A549 (cell line): ENCODE measurements at regions not wholly inside any gene's neighbourhood (a gene's known extent, or its start where the extent isn't known, plus 50 kb on each side); places are given as distances from the start of the nearest gene placed in this dataset.

Experiments used
- ATAC-seq, 2 experiments: fragments of 200-7000 bp in 1 of 2; fragments of >200 bp in 1 of 2; cut with Nextera tagmentation in 1 of 2; cut with Tn5 transposase in 1 of 2; 3 replicates each; pipeline versions ENCODE4 v1.8.0 to v1.9.1; 2018 to 2020; ENCODE audit warnings: mild to moderate bottlenecking in 1 of 2, moderate library complexity in 1 of 2
- CTCF ChIA-PET: fragments of 300-600 bp; sonication (Branson Sonifier 250); formaldehyde crosslinking; extraction: SDS; loops from one replicate; lab custom pipeline; 2021; ENCODE audit warnings: antibody characterized with exemption, inconsistent platforms; lab: Yijun Ruan, JAX
- POLR2A ChIA-PET: fragments of 350-600 bp; formaldehyde crosslinking; extraction: SDS; loops from one replicate; lab custom pipeline; 2021; ENCODE audit warnings: antibody characterized with exemption, inconsistent platforms; lab: Yijun Ruan, JAX
- DNase-seq, 2 experiments: peaks; one replicate each; pipeline versions ENCODE4 v3.0.0 to v3.0.0-alpha.2; 2011 to 2016; ENCODE audit warnings: low read depth in 1 of 2, low spot score in 1 of 2
- FAIRE-seq: peaks from 2 replicates; lab custom pipeline; 2011; peaks lifted over from hg19 to GRCh38; lab: Jason Lieb, UNC
- H3K27ac ChIP-seq, 2 experiments: fragments of >200 bp; sonication (Bioruptor Twin); formaldehyde crosslinking; 3 replicates each; pipeline ENCODE4 v1.5.1; 2016 to 2017
- H3K4me1 ChIP-seq: fragments of >200 bp; sonication (Bioruptor Twin); formaldehyde crosslinking; 3 replicates; pipeline ENCODE4 v1.6.1; 2016
- H3K4me2 ChIP-seq: fragments of >200 bp; sonication (Bioruptor Twin); formaldehyde crosslinking; 3 replicates; pipeline ENCODE4 v1.6.1; 2016
- H3K4me3 ChIP-seq: fragments of >200 bp; sonication (Bioruptor Twin); formaldehyde crosslinking; 3 replicates; pipeline ENCODE4 v1.5.1; 2016
- H3K9me3 ChIP-seq: fragments of >200 bp; sonication (Bioruptor Twin); formaldehyde crosslinking; 3 replicates; pipeline ENCODE4 v1.6.1; 2016
- ATOH8 ChIP-seq: fragments of 250-450 bp; sonication (Bioruptor Pico); IDR thresholded peaks from 2 replicates; pipeline ENCODE4 v1.5.0; 2020; ENCODE audit warnings: low read depth, mild to moderate bottlenecking, moderate library complexity
- CTCF ChIP-seq: fragments of >200 bp; sonication (Bioruptor Twin); formaldehyde crosslinking; IDR thresholded peaks from 3 replicates; pipeline ENCODE4 v1.5.1; 2016
- JUN ChIP-seq, 2 experiments: fragments of >200 bp; sonication (Bioruptor Twin); formaldehyde crosslinking; IDR thresholded peaks; 2 replicates in 1 of 2; 3 replicates in 1 of 2; pipeline ENCODE4 v1.6.1; 2016 to 2017
- KDM1A ChIP-seq: fragments of 200-600 bp; sonication (generic); IDR thresholded peaks from 2 replicates; pipeline ENCODE4 v1.6.1; 2016; ENCODE audit warnings: low read depth, mild to moderate bottlenecking
- MAFK ChIP-seq: fragments of 450-650 bp; IDR thresholded peaks from 2 replicates; pipeline ENCODE4 v1.6.1; 2014; ENCODE audit not compliant: partially characterized antibody
- MAX ChIP-seq: IDR thresholded peaks from 2 replicates; pipeline ENCODE4 v1.6.1; 2012
- MAZ ChIP-seq: fragments of 150-350 bp; IDR thresholded peaks from 2 replicates; pipeline ENCODE4 v1.6.1; 2014; ENCODE audit warnings: antibody characterized with exemption, low read depth, low read length, borderline replicate concordance
- POLR2A ChIP-seq: IDR thresholded peaks from 2 replicates; pipeline ENCODE4 v1.6.1; 2012; ENCODE audit warnings: mild to moderate bottlenecking, low read length
- RCOR1 ChIP-seq: fragments of 150-350 bp; IDR thresholded peaks from 2 replicates; pipeline ENCODE4 v1.6.1; 2014; ENCODE audit warnings: antibody characterized with exemption, low read length, low read depth
- SMC3 ChIP-seq: fragments of >200 bp; sonication (Bioruptor Twin); formaldehyde crosslinking; IDR thresholded peaks from 3 replicates; pipeline ENCODE4 v1.6.1; 2018; ENCODE audit warnings: inconsistent platforms
- TFCP2L1 ChIP-seq: fragments of 250-450 bp; sonication (Bioruptor Pico); IDR thresholded peaks from 2 replicates; pipeline ENCODE4 v1.5.0; 2021; ENCODE audit warnings: mild to moderate bottlenecking
- TP53 ChIP-seq: fragments of 250-450 bp; sonication (Bioruptor Pico); IDR thresholded peaks from 2 replicates; pipeline ENCODE4 v1.5.0; 2021; ENCODE audit warnings: mild to moderate bottlenecking, moderate library complexity
- WGBS: methylation state at CpG from one replicate; pipeline ENCODE4 v1.1.6; 2017; ENCODE audit errors: missing lambda C conversion rate; 5-methylcytosine and 5-hydroxymethylcytosine counted together
- TF ChIP-seq, protein P1 (sequence below): fragments of 150-350 bp; IDR thresholded peaks from 2 replicates; pipeline ENCODE4 v1.6.1; 2014; ENCODE audit warnings: low read depth, mild to moderate bottlenecking, low read length

GRCh38 chr4:81919223-81919622 lies 447.5 kb upstream of the RASGEF1B start:
- TF ChIP-seq, protein P1, sequence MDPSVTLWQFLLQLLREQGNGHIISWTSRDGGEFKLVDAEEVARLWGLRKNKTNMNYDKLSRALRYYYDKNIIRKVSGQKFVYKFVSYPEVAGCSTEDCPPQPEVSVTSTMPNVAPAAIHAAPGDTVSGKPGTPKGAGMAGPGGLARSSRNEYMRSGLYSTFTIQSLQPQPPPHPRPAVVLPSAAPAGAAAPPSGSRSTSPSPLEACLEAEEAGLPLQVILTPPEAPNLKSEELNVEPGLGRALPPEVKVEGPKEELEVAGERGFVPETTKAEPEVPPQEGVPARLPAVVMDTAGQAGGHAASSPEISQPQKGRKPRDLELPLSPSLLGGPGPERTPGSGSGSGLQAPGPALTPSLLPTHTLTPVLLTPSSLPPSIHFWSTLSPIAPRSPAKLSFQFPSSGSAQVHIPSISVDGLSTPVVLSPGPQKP = no peak
- no peak for TF ChIP-seq TP53 (CRISPR knock-in tag)
- no peak for TF ChIP-seq SMC3
- no peak for TF ChIP-seq ATOH8
- no peak for TF ChIP-seq CTCF
- TF ChIP-seq KDM1A = no peak
- H3K27ac ChIP-seq = no peak overlapping the region
- POLR2A ChIA-PET = interaction anchor here (0.7 kb wide), 1 partner anchor 341 kb away, joined by 3 read pairs; no protein-coding TSS in a partner anchor
- H3K9me3 ChIP-seq = no peaks in the 10 kb centered on the region
- DNase-seq = peak; percentile 2 to 28
- peak; percentile 85 to 89; a peak in 5 of 6 replicates for ATAC-seq
- 13% methylated on average over 4 of the region's 4 CpGs for WGBS
- H3K4me1 ChIP-seq = no peaks in the 10 kb centered on the region
- no peak for FAIRE-seq
- H3K4me3 ChIP-seq = no peak overlapping the region
- CTCF ChIA-PET = interaction anchor here (0.9 kb wide), 1 partner anchor 452 kb away, joined by 3 read pairs; no protein-coding TSS in a partner anchor
- H3K4me2 ChIP-seq = no peak overlapping the region

- H3K4me1 ChIP-seq = no peaks in the 10 kb centered on the region
- ChIA-PET CTCF (interaction anchor here (1.6 kb wide), 1 partner anchor 9 kb away, joined by 4 read pairs; no protein-coding TSS in a partner anchor), POLR2A (no interaction called here)
- no peak overlapping the region for H3K27ac ChIP-seq
- no peaks in the 10 kb centered on the region for H3K9me3 ChIP-seq
- no peak overlapping the region for H3K4me3 ChIP-seq
- no peak overlapping the region for H3K4me2 ChIP-seq
- ATAC-seq (no peak), DNase-seq (no peak), FAIRE-seq (no peak)
- WGBS = 42% methylated on average over 2 of the region's 2 CpGs
- TF ChIP-seq MAFK = peak; percentile 30
- TF ChIP-seq TFCP2L1 = no peak
- TF ChIP-seq, all 56 proteins: peak for 1
Measured at GRCh38 chr4:81915430-81915829, 443.7 kb upstream of the RASGEF1B start.

DNA sequence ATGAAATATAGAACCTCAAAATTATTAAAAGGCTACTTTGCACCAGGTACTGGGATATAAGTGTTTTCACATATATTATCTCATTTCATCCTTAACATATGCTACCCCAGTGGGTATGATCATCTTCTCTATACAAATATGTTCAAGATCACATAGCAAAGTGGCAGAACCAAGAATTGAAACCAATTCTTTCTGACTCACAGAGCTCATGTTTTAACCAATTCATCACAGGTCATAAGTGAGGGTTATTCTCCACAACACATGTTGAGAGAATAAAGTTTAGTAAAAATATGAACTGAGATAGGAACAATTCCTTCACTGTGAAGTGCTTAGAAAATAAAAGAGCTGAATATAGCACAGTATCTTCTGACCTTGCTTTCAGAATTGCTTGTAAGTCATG lies 442.9 kb upstream of the RASGEF1B start:
- Histone ChIP-seq H3K27ac (no peak overlapping the region), H3K9me3 (no peaks in the 10 kb centered on the region), H3K4me2 (no peak overlapping the region), H3K4me1 (no peaks in the 10 kb centered on the region), H3K4me3 (no peak overlapping the region)
- TF ChIP-seq POLR2A (no peak), MAX (no peak), KDM1A (no peak), RCOR1 (no peak), MAZ (no peak)
- no peak for ATAC-seq
- POLR2A ChIA-PET = no interaction called here
- no peak for DNase-seq
- FAIRE-seq = no peak
- CTCF ChIA-PET = interaction anchor here (1.6 kb wide), 1 partner anchor 8 kb away, joined by 4 read pairs; no protein-coding TSS in a partner anchor

DNA sequence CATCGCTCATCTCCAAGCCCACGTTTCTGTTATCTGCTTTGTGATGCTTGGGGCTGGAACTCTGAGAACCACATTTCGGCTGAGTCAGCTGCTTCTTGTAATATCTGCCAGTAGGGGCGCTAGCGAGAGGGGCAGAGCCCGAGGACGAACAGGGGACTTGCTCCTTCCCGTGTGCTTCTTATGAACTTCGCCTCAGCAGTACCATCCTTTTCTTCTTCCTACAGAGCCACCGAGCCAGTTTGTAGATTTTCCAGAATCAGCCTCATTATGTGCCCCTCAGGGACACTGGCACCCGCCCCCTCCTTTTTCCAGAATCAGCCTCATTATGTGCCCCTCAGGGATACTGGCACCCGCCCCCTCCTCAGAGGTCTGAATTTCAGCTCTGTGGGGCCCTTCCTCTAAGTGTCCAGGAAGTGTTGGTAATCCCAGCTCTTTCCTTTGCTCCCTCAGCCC lies 441.7 kb upstream of the RASGEF1B start:
- WGBS = 1% methylated on average over 7 of the region's 12 CpGs
- no peak overlapping the region for H3K4me2 ChIP-seq

More for the DNA sequence above, 441.7 kb upstream of the RASGEF1B start:
- ATAC-seq = peak; percentile 47 to 85; a peak in 3 of 6 replicates
- TF ChIP-seq JUN (IDR thresholded peaks at IDR 0.05) (no peak), CTCF (peak; percentile 37), MAFK (peak; percentile 97)
- ChIA-PET CTCF (interaction anchor here (0.6 to 1.2 kb wide), 7 partner anchors 9 to 108 kb away, joined by 3 to 5 read pairs (median 3); no protein-coding TSS in a partner anchor), POLR2A (no interaction called here)
- H3K4me1 ChIP-seq = no peaks in the 10 kb centered on the region
- no peak overlapping the region for H3K27ac ChIP-seq
- no peak for FAIRE-seq
- no peak overlapping the region for H3K4me3 ChIP-seq
- peak; percentile 24 to 54 for DNase-seq
- no peaks in the 10 kb centered on the region for H3K9me3 ChIP-seq
